Upper lobe of left lung (tissue), 4 donors: ENCODE measurements at regions not wholly inside any gene's neighbourhood (a gene's known extent, or its start where the extent isn't known, plus 50 kb on each side); places are given as distances from the start of the nearest gene placed in this dataset.

Experiments used
- POLR2A ChIP-seq, 4 donors: fragments of 450-650 bp; IDR thresholded peaks; one replicate each; pipeline ENCODE4 v1.5.1; 2016 to 2017; ENCODE audit warnings: antibody characterized with exemption in 4 of 4, mild to moderate bottlenecking in 2 of 4
- TF ChIP-seq, protein P1 (sequence below), 6 experiments: fragments of 450-650 bp in 4 of 6; fragments of 200-600 bp in 2 of 6; sonication (generic) in 2 of 6; IDR thresholded peaks; one replicate each; pipeline ENCODE4 v1.5.1; 2016 to 2019; ENCODE audit warnings: antibody characterized with exemption in 6 of 6

DNA sequence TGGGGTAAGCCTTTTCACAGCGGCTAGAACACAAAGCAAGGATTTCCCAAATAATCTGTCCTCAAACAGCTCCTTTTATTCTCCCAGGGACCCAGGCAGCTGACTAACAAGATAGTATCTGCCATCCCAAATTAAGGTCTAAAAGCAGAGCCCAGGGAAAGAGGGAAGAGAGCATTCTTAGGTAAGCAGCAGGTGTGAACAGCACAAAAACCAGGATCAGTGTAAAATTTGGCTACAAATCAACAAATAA lies 79.9 kb downstream of the RBMXL2 start:
- TF ChIP-seq, protein P1, sequence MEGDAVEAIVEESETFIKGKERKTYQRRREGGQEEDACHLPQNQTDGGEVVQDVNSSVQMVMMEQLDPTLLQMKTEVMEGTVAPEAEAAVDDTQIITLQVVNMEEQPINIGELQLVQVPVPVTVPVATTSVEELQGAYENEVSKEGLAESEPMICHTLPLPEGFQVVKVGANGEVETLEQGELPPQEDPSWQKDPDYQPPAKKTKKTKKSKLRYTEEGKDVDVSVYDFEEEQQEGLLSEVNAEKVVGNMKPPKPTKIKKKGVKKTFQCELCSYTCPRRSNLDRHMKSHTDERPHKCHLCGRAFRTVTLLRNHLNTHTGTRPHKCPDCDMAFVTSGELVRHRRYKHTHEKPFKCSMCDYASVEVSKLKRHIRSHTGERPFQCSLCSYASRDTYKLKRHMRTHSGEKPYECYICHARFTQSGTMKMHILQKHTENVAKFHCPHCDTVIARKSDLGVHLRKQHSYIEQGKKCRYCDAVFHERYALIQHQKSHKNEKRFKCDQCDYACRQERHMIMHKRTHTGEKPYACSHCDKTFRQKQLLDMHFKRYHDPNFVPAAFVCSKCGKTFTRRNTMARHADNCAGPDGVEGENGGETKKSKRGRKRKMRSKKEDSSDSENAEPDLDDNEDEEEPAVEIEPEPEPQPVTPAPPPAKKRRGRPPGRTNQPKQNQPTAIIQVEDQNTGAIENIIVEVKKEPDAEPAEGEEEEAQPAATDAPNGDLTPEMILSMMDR (IDR thresholded peaks at IDR 0.05), result no peak
- no peak for TF ChIP-seq POLR2A (IDR thresholded peaks at IDR 0.05)
